ENCODE measurements at regions not wholly inside any gene's neighbourhood (a gene's known extent, or its start where the extent isn't known, plus 50 kb on each side); places are given as distances from the start of the nearest gene placed in this dataset.

DNA sequence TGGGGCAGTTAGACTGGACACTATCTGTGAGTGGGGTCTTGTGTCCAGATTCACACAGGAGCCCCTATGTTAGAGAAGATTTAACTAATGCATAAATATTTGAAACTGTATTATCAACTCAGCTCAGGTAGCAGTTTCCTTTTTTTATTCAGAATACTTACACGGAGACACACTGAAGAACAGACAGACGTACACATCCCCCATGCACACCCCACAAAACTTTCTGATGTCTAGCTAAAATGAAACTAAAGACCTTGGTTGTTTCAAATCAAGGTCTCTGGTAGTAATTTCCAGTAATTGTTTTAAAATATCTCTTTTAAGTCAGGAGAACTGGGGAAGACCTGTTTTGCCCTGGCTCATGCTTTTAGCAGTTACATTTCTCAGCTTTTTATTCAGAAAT, 55.7 kb upstream of the PRKCQ start:
- BruUV-seq (replicated peaks) = no TSS peak
- Histone ChIP-seq H4K20me1 (replicated peaks; ENCODE audit: control insufficient read depth, insufficient read depth, low read length) (no peaks in the 10 kb centered on the region), H3K9me3 (replicated peaks; ENCODE audit: control insufficient read depth, insufficient read depth, low read depth, low read length) (no peaks in the 10 kb centered on the region), H3K36me3 (ENCODE audit: control insufficient read depth, insufficient read depth, low read length) (no peaks in the 10 kb centered on the region), H3K4me2 (ENCODE audit: insufficient read depth, low read length) (no peak overlapping the region), H3K4me3 (no peak overlapping the region), H2AFZ (ENCODE audit: low read depth, low read length) (no peak overlapping the region), H3K9ac (ENCODE audit: insufficient read depth in 1 of 2, low read depth in 2 of 2, low read length in 2 of 2) (no peak overlapping the region), H3K79me2 (ENCODE audit: control insufficient read depth, insufficient read depth, low read length) (no peaks in the 10 kb centered on the region), H3K4me1 (replicated peaks in 1 of 2; ENCODE audit: control insufficient read depth in 2 of 2, insufficient read depth in 2 of 2, low read length in 2 of 2) (no peaks in the 10 kb centered on the region), H3K9me1 (ENCODE audit: control insufficient read depth, insufficient read depth, low read length) (no peaks in the 10 kb centered on the region), H3K27ac (ENCODE audit: extremely low read depth, low read depth, low read length) (no peak overlapping the region), H3K27me3 (ENCODE audit: control insufficient read depth in 2 of 2, insufficient read depth in 2 of 2, low read length in 2 of 2) (peaks cover 0 to 10% of the 10 kb centered on the region in 2 experiments; a peak in 4 of 5 replicates)
- intact Hi-C loops (cut with micrococcal nuclease) (no loop called here), in situ Hi-C loops (cut with MboI) (no loop called here)
- TF ChIP-seq, protein P1, sequence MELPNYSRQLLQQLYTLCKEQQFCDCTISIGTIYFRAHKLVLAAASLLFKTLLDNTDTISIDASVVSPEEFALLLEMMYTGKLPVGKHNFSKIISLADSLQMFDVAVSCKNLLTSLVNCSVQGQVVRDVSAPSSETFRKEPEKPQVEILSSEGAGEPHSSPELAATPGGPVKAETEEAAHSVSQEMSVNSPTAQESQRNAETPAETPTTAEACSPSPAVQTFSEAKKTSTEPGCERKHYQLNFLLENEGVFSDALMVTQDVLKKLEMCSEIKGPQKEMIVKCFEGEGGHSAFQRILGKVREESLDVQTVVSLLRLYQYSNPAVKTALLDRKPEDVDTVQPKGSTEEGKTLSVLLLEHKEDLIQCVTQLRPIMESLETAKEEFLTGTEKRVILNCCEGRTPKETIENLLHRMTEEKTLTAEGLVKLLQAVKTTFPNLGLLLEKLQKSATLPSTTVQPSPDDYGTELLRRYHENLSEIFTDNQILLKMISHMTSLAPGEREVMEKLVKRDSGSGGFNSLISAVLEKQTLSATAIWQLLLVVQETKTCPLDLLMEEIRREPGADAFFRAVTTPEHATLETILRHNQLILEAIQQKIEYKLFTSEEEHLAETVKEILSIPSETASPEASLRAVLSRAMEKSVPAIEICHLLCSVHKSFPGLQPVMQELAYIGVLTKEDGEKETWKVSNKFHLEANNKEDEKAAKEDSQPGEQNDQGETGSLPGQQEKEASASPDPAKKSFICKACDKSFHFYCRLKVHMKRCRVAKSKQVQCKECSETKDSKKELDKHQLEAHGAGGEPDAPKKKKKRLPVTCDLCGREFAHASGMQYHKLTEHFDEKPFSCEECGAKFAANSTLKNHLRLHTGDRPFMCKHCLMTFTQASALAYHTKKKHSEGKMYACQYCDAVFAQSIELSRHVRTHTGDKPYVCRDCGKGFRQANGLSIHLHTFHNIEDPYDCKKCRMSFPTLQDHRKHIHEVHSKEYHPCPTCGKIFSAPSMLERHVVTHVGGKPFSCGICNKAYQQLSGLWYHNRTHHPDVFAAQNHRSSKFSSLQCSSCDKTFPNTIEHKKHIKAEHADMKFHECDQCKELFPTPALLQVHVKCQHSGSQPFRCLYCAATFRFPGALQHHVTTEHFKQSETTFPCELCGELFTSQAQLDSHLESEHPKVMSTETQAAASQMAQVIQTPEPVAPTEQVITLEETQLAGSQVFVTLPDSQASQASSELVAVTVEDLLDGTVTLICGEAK (IDR thresholded peaks at IDR 0.05) = no peak
- TF ChIP-seq, protein P1 (CRISPR knock-in tag; IDR thresholded peaks at IDR 0.05) = no peak
- no peak for TF ChIP-seq U2AF1 (optimal IDR thresholded peaks at IDR 0.05; ENCODE audit: low read depth, low read length)
- no peak for DNase-seq (ENCODE audit: extremely low read depth in 1 of 4, low spot score in 3 of 4)
- CTCF ChIA-PET (ENCODE audit: low intra/inter-chr PET ratio) = no interaction called here
- POLR2A ChIA-PET = no interaction called here
- WGBS (ENCODE audit: insufficient coverage, low coverage, missing lambda C conversion rate) = 0% methylated on average over 2 of the region's 2 CpGs
- FAIRE-seq = no peak
- no peak for ATAC-seq
